Osteocyte (in vitro differentiated cells): ENCODE measurements at regions not wholly inside any gene's neighbourhood (a gene's known extent, or its start where the extent isn't known, plus 50 kb on each side); places are given as distances from the start of the nearest gene placed in this dataset.

Experiments
- DNase-seq: peaks from one replicate; pipeline ENCODE4 v3.0.0; 2021; ENCODE audit warnings: mixed read lengths; ENCODE audit not compliant: unreplicated experiment; ENCODE audit errors: extremely low spot score
- H3K27ac Mint-ChIP-seq: one replicate; pipeline ENCODE4 v1.8.0; 2021; ENCODE audit warnings: mild to moderate bottlenecking, mixed read lengths; ENCODE audit not compliant: unreplicated experiment
- H3K27me3 Mint-ChIP-seq: one replicate; pipeline ENCODE4 v1.8.0; 2021; ENCODE audit warnings: mixed read lengths; ENCODE audit not compliant: unreplicated experiment
- H3K36me3 Mint-ChIP-seq: one replicate; pipeline ENCODE4 v1.8.0; 2021; ENCODE audit warnings: mixed read lengths; ENCODE audit not compliant: unreplicated experiment
- H3K4me1 Mint-ChIP-seq: one replicate; pipeline ENCODE4 v1.8.0; 2021; ENCODE audit warnings: mixed read lengths; ENCODE audit not compliant: unreplicated experiment
- H3K4me3 Mint-ChIP-seq: one replicate; pipeline ENCODE4 v1.8.0; 2021; ENCODE audit warnings: mild to moderate bottlenecking, moderate library complexity, mixed read lengths; ENCODE audit not compliant: unreplicated experiment
- H3K9me3 Mint-ChIP-seq: one replicate; pipeline ENCODE4 v1.8.0; 2021; ENCODE audit warnings: mixed read lengths; ENCODE audit not compliant: unreplicated experiment
- TF ChIP-seq, protein P1 (sequence below): fragments of 200-600 bp; sonication (generic); IDR thresholded peaks from 2 replicates; pipeline ENCODE4 v1.5.0; 2021; ENCODE audit warnings: antibody characterized with exemption, mild to moderate bottlenecking, moderate library complexity

DNA sequence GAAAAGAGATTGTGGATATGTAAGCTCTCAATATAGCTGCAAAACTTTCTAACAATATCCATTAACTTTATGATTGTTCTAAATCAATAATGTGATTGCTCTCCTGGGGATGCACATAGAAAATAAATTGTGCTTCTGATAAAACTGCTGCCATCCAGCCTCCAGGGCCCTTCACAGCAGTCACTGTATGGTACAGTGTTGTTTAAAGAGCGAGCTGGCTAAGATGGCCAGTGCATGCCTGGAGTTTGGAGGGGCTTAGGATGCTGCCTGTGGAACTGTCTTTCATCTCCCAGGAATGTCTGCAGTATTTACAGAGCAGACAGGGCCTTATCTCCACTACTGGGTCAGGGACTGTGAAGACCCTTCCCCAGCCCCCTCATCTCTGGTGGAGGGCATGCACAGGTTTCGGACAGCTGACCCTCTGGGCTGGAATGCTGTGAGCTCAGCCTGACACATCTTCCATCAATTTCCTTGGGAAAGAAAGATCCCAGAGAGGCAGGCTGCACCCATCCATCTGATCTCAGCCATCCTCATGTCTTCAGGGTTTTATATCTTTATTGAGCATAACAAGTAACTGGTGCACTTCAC lies 137.0 kb downstream of the PLPP3 start:
- TF ChIP-seq, protein P1, sequence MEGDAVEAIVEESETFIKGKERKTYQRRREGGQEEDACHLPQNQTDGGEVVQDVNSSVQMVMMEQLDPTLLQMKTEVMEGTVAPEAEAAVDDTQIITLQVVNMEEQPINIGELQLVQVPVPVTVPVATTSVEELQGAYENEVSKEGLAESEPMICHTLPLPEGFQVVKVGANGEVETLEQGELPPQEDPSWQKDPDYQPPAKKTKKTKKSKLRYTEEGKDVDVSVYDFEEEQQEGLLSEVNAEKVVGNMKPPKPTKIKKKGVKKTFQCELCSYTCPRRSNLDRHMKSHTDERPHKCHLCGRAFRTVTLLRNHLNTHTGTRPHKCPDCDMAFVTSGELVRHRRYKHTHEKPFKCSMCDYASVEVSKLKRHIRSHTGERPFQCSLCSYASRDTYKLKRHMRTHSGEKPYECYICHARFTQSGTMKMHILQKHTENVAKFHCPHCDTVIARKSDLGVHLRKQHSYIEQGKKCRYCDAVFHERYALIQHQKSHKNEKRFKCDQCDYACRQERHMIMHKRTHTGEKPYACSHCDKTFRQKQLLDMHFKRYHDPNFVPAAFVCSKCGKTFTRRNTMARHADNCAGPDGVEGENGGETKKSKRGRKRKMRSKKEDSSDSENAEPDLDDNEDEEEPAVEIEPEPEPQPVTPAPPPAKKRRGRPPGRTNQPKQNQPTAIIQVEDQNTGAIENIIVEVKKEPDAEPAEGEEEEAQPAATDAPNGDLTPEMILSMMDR: no peak
- no peak for DNase-seq
- no peaks in the 10 kb centered on the region for H3K9me3 Mint-ChIP-seq
- no peak overlapping the region for H3K4me3 Mint-ChIP-seq
- no peak overlapping the region for H3K27ac Mint-ChIP-seq
- H3K4me1 Mint-ChIP-seq: peaks cover 13% of the 10 kb centered on the region
- no peaks in the 10 kb centered on the region for H3K27me3 Mint-ChIP-seq
- no peaks in the 10 kb centered on the region for H3K36me3 Mint-ChIP-seq

DNA sequence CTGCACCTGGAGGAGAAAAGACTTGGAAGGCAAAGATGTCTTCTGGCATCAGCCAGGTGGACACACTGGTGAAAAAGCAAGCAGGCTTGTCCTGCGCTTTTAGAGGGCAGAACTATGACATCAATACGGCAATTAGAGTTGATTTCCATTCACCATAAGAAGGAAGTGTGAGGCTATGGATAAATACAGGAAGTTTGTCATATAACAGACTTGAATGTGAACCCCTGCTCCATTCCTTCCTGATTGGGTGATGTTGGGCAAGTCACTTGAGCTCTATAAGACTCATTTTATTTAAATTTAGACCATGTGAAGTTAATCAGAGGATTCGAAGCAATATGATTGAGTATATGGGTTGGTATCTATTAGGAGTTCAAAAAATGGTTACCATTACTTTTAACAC lies 137.8 kb downstream of the PLPP3 start:
- TF ChIP-seq, protein P1: no peak
- DNase-seq: no peak
- Mint-ChIP-seq H3K4me1 (peaks cover 7% of the 10 kb centered on the region), H3K9me3 (no peaks in the 10 kb centered on the region), H3K36me3 (no peaks in the 10 kb centered on the region), H3K4me3 (no peak overlapping the region), H3K27me3 (no peaks in the 10 kb centered on the region), H3K27ac (no peak overlapping the region)

DNA sequence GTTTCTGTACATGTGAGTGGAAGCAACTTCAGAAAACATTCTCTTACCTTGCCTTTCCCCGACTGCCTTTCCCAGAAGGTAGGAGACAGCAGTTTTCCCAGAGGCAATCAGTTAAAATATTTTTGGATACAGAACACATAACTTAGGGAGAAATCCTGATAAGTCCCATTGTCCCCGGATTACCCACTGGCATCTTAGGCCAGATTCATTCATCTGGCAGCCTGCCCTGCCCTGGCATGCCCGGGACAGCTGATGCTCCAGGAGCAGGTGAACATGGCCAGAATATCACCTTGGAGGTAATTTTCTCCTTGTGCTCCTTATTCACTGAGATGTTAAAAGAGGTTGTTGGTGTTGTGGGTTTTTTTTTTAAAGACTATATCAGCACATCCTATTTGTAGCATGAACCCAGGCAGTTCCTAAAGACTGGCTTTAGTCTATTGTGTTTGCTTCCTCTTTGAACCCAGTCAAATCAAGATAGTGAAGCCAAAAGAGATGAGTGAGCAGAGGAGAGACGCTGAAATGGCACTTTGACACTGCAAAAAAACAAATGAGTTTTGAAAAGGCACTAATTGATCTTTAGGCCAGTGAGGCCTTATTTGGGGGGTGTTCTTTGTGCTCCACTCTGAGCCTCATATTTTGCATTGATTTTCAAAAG lies 139.6 kb downstream of the PLPP3 start:
- H3K9me3 Mint-ChIP-seq: no peaks in the 10 kb centered on the region
- no peak overlapping the region for H3K27ac Mint-ChIP-seq
- no peak overlapping the region for H3K4me3 Mint-ChIP-seq
- no peaks in the 10 kb centered on the region for H3K36me3 Mint-ChIP-seq
- no peak for DNase-seq
- TF ChIP-seq, protein P1: no peak
- H3K27me3 Mint-ChIP-seq: no peaks in the 10 kb centered on the region
- H3K4me1 Mint-ChIP-seq: peaks cover 15% of the 10 kb centered on the region

DNA sequence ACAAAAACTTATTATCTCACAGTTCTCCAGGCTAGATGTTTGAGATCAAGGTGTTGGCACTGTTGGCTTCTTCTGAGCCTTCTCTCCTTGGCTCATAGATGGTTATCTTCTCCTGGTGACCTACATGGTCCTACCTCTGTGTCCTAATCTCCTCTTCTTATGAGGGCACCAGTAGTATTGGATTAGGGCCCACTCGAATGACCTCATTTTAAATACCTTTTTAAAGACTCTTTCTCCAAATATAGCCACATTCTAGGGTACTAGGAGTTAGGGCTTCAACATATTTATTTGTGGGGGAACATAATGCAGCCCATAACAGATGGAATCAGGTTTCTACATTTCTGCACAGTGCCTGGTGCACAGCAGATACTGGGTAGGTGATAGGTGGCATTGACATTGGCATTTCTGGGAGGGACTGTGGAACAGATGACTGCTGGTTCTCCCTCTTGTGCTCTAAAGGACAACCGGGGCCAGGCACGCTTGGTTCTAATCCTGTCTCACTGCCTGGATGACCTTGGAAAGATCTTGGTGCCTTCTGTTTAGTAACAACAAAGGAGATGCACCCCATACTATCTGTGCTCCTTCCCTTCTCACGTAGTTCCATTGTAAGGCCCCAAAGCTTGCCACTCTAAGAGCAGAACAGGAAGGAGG lies 140.3 kb downstream of the PLPP3 start:
- TF ChIP-seq, protein P1: no peak
- DNase-seq: no peak
- H3K4me3 Mint-ChIP-seq: no peak overlapping the region
- no peaks in the 10 kb centered on the region for H3K27me3 Mint-ChIP-seq
- H3K36me3 Mint-ChIP-seq: no peaks in the 10 kb centered on the region
- peaks cover 19% of the 10 kb centered on the region for H3K4me1 Mint-ChIP-seq
- no peak overlapping the region for H3K27ac Mint-ChIP-seq
- H3K9me3 Mint-ChIP-seq: no peaks in the 10 kb centered on the region

DNA sequence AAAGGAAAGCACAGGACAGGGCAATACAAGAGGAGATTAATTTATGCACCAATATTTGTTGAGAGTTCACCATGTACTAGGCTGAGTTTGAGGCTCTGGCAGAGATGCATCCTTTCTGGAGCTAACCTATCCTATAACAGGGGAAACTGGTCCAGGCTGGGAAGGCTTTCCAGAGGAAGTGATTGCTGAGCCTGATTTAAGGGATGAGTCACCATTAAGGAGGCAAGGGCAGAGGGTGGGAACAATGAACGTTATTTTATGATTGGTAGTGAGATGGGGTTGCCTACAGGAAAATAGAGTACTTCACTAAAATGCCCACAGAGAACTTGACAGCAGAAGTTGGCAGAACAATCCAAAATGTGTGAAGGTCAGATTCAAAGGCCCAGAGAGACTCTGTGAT lies 141.4 kb downstream of the PLPP3 start:
- no peaks in the 10 kb centered on the region for H3K27me3 Mint-ChIP-seq
- no peaks in the 10 kb centered on the region for H3K9me3 Mint-ChIP-seq
- H3K4me1 Mint-ChIP-seq: peaks cover 22% of the 10 kb centered on the region
- no peak overlapping the region for H3K4me3 Mint-ChIP-seq
- no peaks in the 10 kb centered on the region for H3K36me3 Mint-ChIP-seq
- H3K27ac Mint-ChIP-seq: no peak overlapping the region
- TF ChIP-seq, protein P1: no peak
- no peak for DNase-seq
